H1 (cell line): ENCODE measurements at regions not wholly inside any gene's neighbourhood (a gene's known extent, or its start where the extent isn't known, plus 50 kb on each side); places are given as distances from the start of the nearest gene placed in this dataset.

Experiments used
- EP300 ChIP-seq, 2 experiments: IDR thresholded peaks; 1 replicate in 1 of 2; 2 replicates in 1 of 2; pipeline ENCODE4 v1.6.1; 2011 to 2012; ENCODE audit warnings: low read depth in 2 of 2, low read length in 2 of 2, mild to moderate bottlenecking in 2 of 2, borderline replicate concordance in 1 of 2, inconsistent platforms in 1 of 2, moderate library complexity in 1 of 2
- JUND ChIP-seq: IDR thresholded peaks from 2 replicates; pipeline ENCODE4 v1.6.1; 2011; ENCODE audit warnings: mild to moderate bottlenecking, improper control_type of control experiment, low read length
- KDM1A ChIP-seq: fragments of 200-600, 300-600 bp; sonication (generic); IDR thresholded peaks from 2 replicates; pipeline ENCODE4 v1.7.1; 2016; ENCODE audit warnings: mild to moderate bottlenecking, low read length, borderline replicate concordance
- POLR2A ChIP-seq, 2 experiments: IDR thresholded peaks; 1 replicate in 1 of 2; 2 replicates in 1 of 2; pipeline ENCODE4 v1.6.1; 2011; ENCODE audit warnings: low read depth in 2 of 2, low read length in 2 of 2, mild to moderate bottlenecking in 2 of 2; ENCODE audit errors: control extremely low read depth in 1 of 2
- RAD21 ChIP-seq, 2 experiments: IDR thresholded peaks in 1 of 2; conservative IDR thresholded peaks in 1 of 2; 2 replicates each; pipeline ENCODE4 v1.6.1; 2011; ENCODE audit warnings: low read depth in 2 of 2, low read length in 2 of 2, improper control_type of control experiment in 1 of 2, inconsistent platforms in 1 of 2, mild to moderate bottlenecking in 1 of 2, moderate library complexity in 1 of 2
- RFX5 ChIP-seq: IDR thresholded peaks from 2 replicates; pipeline ENCODE4 v1.6.1; 2011; ENCODE audit warnings: low read depth, low read length, improper control_type of control experiment, borderline replicate concordance
- SIX5 ChIP-seq: IDR thresholded peaks from 2 replicates; pipeline ENCODE4 v1.6.1; 2011; ENCODE audit warnings: mild to moderate bottlenecking, low read depth, low read length
- SP1 ChIP-seq: IDR thresholded peaks from 2 replicates; pipeline ENCODE4 v1.6.1; 2011; ENCODE audit warnings: low read depth, low read length
- YY1 ChIP-seq: IDR thresholded peaks from 2 replicates; pipeline ENCODE4 v1.6.1; 2011; ENCODE audit warnings: low read depth, mild to moderate bottlenecking, low read length
- TF ChIP-seq, protein P1 (sequence below), 3 experiments: IDR thresholded peaks; 1 replicate in 2 of 3; 2 replicates in 1 of 3; pipeline versions ENCODE4 v1.5.1 to v1.6.1; 2011; ENCODE audit warnings: low read length in 3 of 3, mild to moderate bottlenecking in 3 of 3, inconsistent platforms in 2 of 3, low read depth in 1 of 3, moderate library complexity in 1 of 3; ENCODE audit not compliant: insufficient read depth in 1 of 3; ENCODE audit errors: control extremely low read depth in 1 of 3

DNA sequence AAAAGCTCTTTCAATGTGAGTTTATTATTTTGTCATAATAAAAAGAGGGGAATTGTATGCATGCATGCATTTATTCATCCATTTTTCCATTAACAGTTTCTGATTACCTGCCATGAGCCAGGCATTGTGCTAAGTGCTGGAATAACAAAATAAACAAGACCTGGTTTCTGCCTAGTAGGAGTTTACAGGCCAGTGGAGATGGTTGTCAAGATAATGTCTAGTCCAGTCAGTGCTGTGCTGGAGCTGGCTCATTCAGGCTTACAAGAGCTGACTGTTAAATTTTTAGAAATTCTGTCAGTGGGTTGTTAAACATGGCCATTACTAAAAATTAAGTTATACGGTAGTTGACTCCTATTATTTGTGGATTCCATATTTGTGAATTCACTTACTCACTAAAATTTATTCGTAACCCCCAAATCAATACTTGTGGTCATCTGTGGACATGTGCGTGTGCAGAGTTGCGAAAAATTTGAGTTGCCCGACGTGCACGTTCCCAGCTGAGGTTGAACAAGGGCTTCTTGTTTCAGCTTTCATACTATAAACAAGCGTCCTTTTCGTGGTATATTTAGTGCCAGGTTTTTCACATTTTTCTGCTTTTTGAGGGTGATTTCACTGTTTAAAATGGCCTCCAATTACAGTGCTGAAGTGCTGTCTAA is 172.3 kb upstream of the RPS6KA3 start:
- TF ChIP-seq, protein P1, sequence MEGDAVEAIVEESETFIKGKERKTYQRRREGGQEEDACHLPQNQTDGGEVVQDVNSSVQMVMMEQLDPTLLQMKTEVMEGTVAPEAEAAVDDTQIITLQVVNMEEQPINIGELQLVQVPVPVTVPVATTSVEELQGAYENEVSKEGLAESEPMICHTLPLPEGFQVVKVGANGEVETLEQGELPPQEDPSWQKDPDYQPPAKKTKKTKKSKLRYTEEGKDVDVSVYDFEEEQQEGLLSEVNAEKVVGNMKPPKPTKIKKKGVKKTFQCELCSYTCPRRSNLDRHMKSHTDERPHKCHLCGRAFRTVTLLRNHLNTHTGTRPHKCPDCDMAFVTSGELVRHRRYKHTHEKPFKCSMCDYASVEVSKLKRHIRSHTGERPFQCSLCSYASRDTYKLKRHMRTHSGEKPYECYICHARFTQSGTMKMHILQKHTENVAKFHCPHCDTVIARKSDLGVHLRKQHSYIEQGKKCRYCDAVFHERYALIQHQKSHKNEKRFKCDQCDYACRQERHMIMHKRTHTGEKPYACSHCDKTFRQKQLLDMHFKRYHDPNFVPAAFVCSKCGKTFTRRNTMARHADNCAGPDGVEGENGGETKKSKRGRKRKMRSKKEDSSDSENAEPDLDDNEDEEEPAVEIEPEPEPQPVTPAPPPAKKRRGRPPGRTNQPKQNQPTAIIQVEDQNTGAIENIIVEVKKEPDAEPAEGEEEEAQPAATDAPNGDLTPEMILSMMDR (IDR thresholded peaks at IDR 0.05; ENCODE audit: control extremely low read depth in 1 of 3, insufficient read depth in 1 of 3, low read depth in 1 of 3, low read length in 3 of 3) = no peak
- TF ChIP-seq POLR2A (IDR thresholded peaks at IDR 0.05; ENCODE audit: control extremely low read depth in 1 of 2, low read depth in 2 of 2, low read length in 2 of 2) (no peak), RAD21 (IDR thresholded peaks at IDR 0.05 in 1 of 2, conservative IDR thresholded peaks at IDR 0.05 in 1 of 2; ENCODE audit: low read depth in 2 of 2, low read length in 2 of 2) (no peak), SP1 (no peak), YY1 (no peak), SIX5 (no peak), EP300 (IDR thresholded peaks at IDR 0.05; ENCODE audit: borderline replicate concordance in 1 of 2, low read depth in 2 of 2, low read length in 2 of 2) (no peak), KDM1A (no peak), RFX5 (no peak), JUND (no peak)
